Mucosa of descending colon (tissue), 3 donors: ENCODE measurements at regions not wholly inside any gene's neighbourhood (a gene's known extent, or its start where the extent isn't known, plus 50 kb on each side); places are given as distances from the start of the nearest gene placed in this dataset.

ENCODE experiments used
- ATAC-seq: fragments of 200-7000 bp; cut with Tn5 transposase; one replicate; pipeline ENCODE4 v1.9.1; 2020; ENCODE audit warnings: mild to moderate bottlenecking, moderate library complexity
- DNase-seq, 3 donors: peaks; one replicate each; pipeline ENCODE4 v3.0.0-alpha.2; 2020
- H3K36me3 ChIP-seq: fragments of 200-600 bp; one replicate; pipeline ENCODE4 v1.8.0; 2021; ENCODE audit warnings: low read depth, mild to moderate bottlenecking
- H3K4me1 ChIP-seq: fragments of 200-600 bp; one replicate; pipeline ENCODE4 v1.8.0; 2021; ENCODE audit warnings: low read depth, mild to moderate bottlenecking
- H3K4me3 ChIP-seq: fragments of 200-600 bp; one replicate; pipeline ENCODE4 v1.8.0; 2021; ENCODE audit warnings: mild to moderate bottlenecking
- H3K9me3 ChIP-seq: fragments of 200-600 bp; one replicate; pipeline ENCODE4 v1.8.0; 2021; ENCODE audit warnings: mild to moderate bottlenecking
- intact Hi-C, 2 donors: fragments of 100-400 bp; cut with DNase I in 1 of 2; cut with micrococcal nuclease in 1 of 2; formaldehyde crosslinking; loops; one replicate each; pipeline versions ENCODE4 v1.11.0 to v1.11.1; 2022; cut with DNase I, micrococcal nuclease
- TF ChIP-seq, protein P1 (sequence below): fragments of 200-600 bp; IDR thresholded peaks from one replicate; pipeline ENCODE4 v1.8.0; 2022; ENCODE audit warnings: antibody characterized with exemption, mild to moderate bottlenecking
- donor health status: DM: no; HTN: no; CAD: no; lungs with moderate emphysema.
- donor health status: DM: no; HTN: no; CAD: no.
- donor health status: DM: no; HTN: yes; CAD: no.

DNA sequence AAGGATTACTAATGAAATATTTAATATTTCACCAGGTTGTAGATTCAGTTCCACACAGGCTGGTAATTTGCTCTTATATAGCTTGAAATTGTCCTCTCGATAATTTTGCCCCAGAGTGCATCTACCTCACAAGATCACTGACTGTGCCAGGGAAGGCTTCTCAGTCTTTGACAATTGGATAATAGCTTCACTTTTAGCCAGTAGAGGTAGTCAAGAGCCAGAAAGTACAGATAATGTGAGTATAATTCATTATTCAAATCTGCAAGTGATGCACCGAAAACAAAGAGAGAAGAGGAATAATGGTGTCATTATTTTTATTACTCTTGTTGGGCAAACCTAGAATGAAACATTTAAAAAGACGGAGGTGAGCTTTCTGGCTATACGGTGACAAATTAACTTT, 292.8 kb downstream of the EN1 start:
- Histone ChIP-seq H3K36me3 (no peaks in the 10 kb centered on the region), H3K4me3 (no peak overlapping the region), H3K4me1 (no peaks in the 10 kb centered on the region), H3K9me3 (no peaks in the 10 kb centered on the region)
- TF ChIP-seq, protein P1, sequence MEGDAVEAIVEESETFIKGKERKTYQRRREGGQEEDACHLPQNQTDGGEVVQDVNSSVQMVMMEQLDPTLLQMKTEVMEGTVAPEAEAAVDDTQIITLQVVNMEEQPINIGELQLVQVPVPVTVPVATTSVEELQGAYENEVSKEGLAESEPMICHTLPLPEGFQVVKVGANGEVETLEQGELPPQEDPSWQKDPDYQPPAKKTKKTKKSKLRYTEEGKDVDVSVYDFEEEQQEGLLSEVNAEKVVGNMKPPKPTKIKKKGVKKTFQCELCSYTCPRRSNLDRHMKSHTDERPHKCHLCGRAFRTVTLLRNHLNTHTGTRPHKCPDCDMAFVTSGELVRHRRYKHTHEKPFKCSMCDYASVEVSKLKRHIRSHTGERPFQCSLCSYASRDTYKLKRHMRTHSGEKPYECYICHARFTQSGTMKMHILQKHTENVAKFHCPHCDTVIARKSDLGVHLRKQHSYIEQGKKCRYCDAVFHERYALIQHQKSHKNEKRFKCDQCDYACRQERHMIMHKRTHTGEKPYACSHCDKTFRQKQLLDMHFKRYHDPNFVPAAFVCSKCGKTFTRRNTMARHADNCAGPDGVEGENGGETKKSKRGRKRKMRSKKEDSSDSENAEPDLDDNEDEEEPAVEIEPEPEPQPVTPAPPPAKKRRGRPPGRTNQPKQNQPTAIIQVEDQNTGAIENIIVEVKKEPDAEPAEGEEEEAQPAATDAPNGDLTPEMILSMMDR, result no peak
- ATAC-seq, result no peak
- intact Hi-C loops, result no loop called here
- no peak for DNase-seq

DNA sequence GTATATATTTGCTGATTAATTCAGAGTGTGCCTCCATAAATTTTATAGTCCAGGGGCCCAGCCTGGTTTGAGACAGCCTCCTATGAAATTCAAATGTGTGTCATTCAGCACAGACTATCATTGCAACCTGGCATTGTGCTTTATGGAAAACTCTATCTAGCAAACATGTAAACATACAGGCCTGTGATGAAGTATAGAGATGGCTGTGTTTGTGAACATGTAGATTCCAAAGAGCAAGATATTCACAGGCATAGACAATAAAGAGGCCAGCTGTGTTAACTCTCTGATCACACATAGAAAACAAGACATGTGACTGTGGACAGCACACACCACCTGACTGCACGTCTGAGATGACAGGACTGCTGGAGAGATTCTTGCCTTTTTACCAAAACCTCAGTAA, 297.9 kb downstream of the EN1 start:
- Histone ChIP-seq H3K36me3 (no peaks in the 10 kb centered on the region), H3K9me3 (no peaks in the 10 kb centered on the region), H3K4me3 (no peak overlapping the region), H3K4me1 (no peaks in the 10 kb centered on the region)
- TF ChIP-seq, protein P1, result no peak
- intact Hi-C loops, result no loop called here
- DNase-seq (no peak), ATAC-seq (no peak)

DNA sequence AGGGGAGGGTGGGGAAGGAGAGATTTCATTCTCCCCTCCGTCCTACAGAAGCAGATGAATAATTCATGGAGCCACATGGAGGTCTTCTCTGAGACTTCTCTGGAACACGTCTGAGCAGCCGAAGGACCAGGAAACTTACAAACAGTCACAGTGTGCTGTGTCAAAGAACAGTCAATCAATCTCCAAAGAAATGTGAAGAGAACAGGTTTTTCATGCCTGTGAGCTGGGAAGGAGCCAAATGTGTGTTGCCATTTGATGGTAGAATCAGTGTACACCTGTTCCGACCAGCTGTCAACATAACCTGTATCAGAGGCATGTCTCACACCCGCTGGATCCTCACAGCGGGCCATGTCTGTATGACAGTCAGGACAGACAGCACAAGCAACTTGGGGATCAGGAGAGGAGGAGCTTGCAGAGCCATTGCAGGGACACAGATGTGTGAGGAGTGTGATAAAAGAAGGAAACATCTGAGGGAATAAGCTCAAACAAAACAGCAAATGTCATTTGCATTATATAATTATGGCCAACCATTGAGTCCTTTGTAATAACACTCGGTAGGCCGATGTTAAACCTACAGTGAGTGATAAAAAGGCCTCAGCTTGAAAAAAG, 298.5 kb downstream of the EN1 start:
- TF ChIP-seq, protein P1, result no peak
- H3K9me3 ChIP-seq, result no peaks in the 10 kb centered on the region
- no peak for DNase-seq
- no peaks in the 10 kb centered on the region for H3K36me3 ChIP-seq
- no peak overlapping the region for H3K4me3 ChIP-seq
- no peaks in the 10 kb centered on the region for H3K4me1 ChIP-seq
- intact Hi-C loops, result no loop called here
- ATAC-seq, result no peak

DNA sequence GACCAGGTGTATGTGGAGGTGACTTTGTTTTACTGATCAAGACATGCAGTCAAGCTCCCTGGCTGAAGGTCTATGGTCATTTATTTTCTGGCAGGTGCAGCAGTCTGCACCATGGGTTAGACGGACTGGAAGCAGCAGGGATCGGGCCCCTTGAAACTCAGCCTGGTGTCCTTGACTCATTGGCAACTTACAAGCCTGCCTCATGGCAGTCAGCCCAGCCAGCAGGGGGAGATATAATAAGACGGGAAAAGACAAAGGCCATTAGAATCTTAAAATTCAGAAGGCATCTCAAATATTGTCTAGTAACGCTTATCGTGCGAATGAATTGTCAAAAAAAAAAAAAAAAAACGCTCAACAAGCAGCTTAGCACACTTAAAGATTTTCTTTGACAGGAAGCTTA, 308.2 kb downstream of the EN1 start:
- TF ChIP-seq, protein P1, result no peak
- intact Hi-C loops, result no loop called here

DNA sequence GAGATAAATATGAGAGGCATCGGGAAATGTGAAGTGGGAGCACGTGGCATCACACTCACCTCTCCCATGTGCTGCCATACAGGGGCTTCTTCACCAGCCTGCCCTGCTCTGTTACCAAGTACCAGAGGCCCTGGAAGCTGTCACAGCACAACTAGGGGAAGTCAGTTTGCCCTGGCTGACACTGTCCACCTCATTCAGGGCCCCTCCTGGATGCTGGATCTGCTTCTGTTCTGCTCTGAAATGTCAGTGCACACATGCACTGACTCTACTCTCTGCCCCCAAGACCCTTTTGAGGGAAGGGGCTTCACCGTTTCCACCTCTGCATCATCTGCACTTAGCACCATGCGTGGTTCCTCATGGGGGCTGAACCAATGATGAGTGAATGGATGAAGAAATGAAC, 311.1 kb downstream of the EN1 start:
- DNase-seq, result no peak
- H3K4me1 ChIP-seq, result no peaks in the 10 kb centered on the region
- no peak for ATAC-seq
- TF ChIP-seq, protein P1, result no peak
- H3K9me3 ChIP-seq, result no peaks in the 10 kb centered on the region
- intact Hi-C loops, result no loop called here
- no peak overlapping the region for H3K4me3 ChIP-seq
- no peaks in the 10 kb centered on the region for H3K36me3 ChIP-seq

More for the DNA sequence above, 308.2 kb downstream of the EN1 start:
- ATAC-seq (no peak), DNase-seq (peak in 1 of 3 donors; percentile 16)
- no peaks in the 10 kb centered on the region for H3K4me1 ChIP-seq
- H3K4me3 ChIP-seq, result no peak overlapping the region
- H3K9me3 ChIP-seq, result no peaks in the 10 kb centered on the region
- H3K36me3 ChIP-seq, result no peaks in the 10 kb centered on the region

DNA sequence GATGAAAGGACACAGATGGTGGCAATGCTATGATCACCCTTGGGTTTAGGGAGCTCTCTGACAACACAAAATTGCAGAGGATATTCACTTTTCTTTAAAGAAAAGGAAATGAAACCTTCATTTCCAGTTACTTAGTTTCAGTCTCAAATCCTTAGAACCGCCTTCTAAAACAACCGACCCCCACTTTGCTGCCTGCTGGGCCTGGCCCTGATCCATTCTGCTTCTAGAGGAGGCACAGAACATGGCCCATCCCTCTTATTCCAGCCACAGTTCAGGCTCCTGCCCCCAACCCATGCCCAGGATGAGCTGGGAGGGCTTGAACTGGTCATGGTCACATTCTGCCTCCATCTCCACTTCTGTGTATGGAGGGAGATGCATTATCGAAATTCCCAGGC, 311.6 kb downstream of the EN1 start:
- H3K4me3 ChIP-seq, result no peak overlapping the region
- ATAC-seq (no peak), DNase-seq (no peak)
- no peaks in the 10 kb centered on the region for H3K4me1 ChIP-seq
- H3K9me3 ChIP-seq, result no peaks in the 10 kb centered on the region
- no peaks in the 10 kb centered on the region for H3K36me3 ChIP-seq
- intact Hi-C loops, result no loop called here
- TF ChIP-seq, protein P1, result no peak
